ENCODE measurements at regions not wholly inside any gene's neighbourhood (a gene's known extent, or its start where the extent isn't known, plus 50 kb on each side); places are given as distances from the start of the nearest gene placed in this dataset.
"Not testable (repeated sequence)": the region's sequence is repeated elsewhere in the genome, so short reads cannot be mapped to it uniquely, and the experiment has no call there.

DNA sequence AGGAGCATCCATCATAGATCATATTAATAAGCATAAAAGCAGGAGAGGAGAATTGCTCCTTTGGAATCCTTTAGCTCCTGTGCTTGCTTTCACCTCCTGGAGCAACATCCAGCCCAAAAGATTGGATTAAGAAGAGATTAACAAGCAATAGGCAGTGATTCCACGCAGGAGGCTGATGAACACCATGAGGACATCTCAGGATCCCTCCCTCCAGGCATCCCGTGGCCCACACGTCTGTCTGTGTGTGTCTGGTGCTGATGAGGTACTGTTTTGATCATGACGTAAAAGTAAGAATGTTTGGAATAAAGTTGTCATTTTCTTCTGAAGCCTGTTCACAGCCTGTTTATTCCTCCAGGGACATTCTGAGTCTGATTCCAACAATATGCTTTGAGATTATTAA is 185.5 kb upstream of the MYLIP start:
- Mint-ChIP-seq H3K4me1 (ENCODE audit: low read depth) (no peaks in the 10 kb centered on the region), H3K27me3 (ENCODE audit: low read depth) (no peaks in the 10 kb centered on the region), H3K4me3 (ENCODE audit: low read depth) (no peak overlapping the region), H3K27ac (no peak overlapping the region), H3K9me3 (peaks cover 5% of the 10 kb centered on the region), H3K36me3 (ENCODE audit: low read depth) (no peaks in the 10 kb centered on the region)
- intact Hi-C loops (cut with micrococcal nuclease) = no loop called here
- DNase-seq (ENCODE audit: low spot score) = no peak

DNA sequence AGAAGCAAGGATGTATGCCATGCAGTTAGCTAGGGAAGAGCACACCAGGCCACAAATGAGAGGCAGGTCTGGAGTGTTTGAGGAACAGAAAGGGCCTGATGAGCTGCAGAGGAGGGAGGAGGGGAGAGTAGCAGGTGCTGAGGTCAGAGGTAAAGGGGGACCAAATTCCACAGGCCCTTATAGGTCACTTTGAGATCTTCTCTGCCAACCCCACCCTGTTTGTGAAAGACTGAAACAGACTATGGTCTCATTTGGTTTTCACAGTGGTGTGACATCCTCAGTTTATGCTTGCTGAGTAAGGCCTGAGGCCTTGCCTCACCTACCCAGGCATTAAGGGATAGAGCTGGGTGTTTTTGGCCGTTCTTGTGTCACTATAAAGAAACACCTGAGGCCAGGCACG is 187.7 kb upstream of the MYLIP start:
- Mint-ChIP-seq H3K27ac (no peak overlapping the region), H3K36me3 (ENCODE audit: low read depth) (peaks cover 3% of the 10 kb centered on the region), H3K4me1 (ENCODE audit: low read depth) (peaks cover 2% of the 10 kb centered on the region), H3K9me3 (peaks cover 9% of the 10 kb centered on the region), H3K27me3 (ENCODE audit: low read depth) (no peaks in the 10 kb centered on the region), H3K4me3 (ENCODE audit: low read depth) (no peak overlapping the region)
- no peak for DNase-seq (ENCODE audit: low spot score)
- intact Hi-C loops (cut with micrococcal nuclease) = no loop called here

DNA sequence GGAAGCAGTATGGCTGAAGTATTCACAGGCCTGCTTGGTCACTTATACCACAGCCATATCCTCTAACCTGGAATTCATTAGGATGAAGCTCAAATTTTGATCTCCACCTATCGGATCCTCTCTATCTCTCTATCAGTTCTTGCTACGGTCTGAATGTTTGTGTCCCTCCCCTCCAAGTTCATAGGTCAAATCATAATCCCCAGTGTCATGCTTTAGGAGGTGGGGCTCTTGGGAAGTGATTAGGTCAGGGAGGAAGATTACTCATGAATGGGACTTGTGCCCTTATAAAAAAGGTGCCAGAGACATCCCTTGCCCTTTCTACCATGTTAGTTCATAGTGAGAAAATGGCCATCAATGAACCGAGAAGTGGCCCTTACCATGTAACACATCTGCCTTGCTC is 190.8 kb upstream of the MYLIP start:
- peaks cover 2% of the 10 kb centered on the region for H3K4me1 Mint-ChIP-seq (ENCODE audit: low read depth)
- H3K4me3 Mint-ChIP-seq (ENCODE audit: low read depth) = no peak overlapping the region
- intact Hi-C loops (cut with micrococcal nuclease) = no loop called here
- no peak overlapping the region for H3K27ac Mint-ChIP-seq
- H3K36me3 Mint-ChIP-seq (ENCODE audit: low read depth) = peaks cover 3% of the 10 kb centered on the region
- H3K9me3 Mint-ChIP-seq = peaks cover 12% of the 10 kb centered on the region
- DNase-seq (ENCODE audit: low spot score) = no peak
- no peaks in the 10 kb centered on the region for H3K27me3 Mint-ChIP-seq (ENCODE audit: low read depth)

DNA sequence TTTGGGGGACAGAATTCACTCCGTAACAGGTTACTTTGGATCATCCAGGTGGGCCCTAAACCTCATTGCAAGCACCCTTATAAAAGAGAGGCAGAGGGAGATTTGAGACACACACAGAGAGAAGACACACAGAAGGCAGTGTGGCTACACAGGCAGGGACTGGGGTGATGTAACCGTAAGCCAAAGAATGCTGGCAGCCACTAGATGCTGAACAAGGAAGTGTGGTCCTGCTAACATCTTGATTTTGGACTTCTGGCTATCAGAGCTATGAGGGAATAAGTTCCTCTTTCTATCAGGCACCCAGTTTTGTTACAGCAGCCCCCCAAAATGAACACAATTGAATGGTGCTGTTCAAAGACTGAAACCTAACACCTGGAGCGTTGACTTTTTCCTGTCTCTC is 191.3 kb upstream of the MYLIP start:
- H3K36me3 Mint-ChIP-seq (ENCODE audit: low read depth) = peaks cover 3% of the 10 kb centered on the region
- no peak overlapping the region for H3K27ac Mint-ChIP-seq
- H3K4me3 Mint-ChIP-seq (ENCODE audit: low read depth) = no peak overlapping the region
- H3K27me3 Mint-ChIP-seq (ENCODE audit: low read depth) = no peaks in the 10 kb centered on the region
- intact Hi-C loops (cut with micrococcal nuclease) = no loop called here
- peaks cover 13% of the 10 kb centered on the region for H3K9me3 Mint-ChIP-seq
- peaks cover 2% of the 10 kb centered on the region for H3K4me1 Mint-ChIP-seq (ENCODE audit: low read depth)
- DNase-seq (ENCODE audit: low spot score) = no peak

DNA sequence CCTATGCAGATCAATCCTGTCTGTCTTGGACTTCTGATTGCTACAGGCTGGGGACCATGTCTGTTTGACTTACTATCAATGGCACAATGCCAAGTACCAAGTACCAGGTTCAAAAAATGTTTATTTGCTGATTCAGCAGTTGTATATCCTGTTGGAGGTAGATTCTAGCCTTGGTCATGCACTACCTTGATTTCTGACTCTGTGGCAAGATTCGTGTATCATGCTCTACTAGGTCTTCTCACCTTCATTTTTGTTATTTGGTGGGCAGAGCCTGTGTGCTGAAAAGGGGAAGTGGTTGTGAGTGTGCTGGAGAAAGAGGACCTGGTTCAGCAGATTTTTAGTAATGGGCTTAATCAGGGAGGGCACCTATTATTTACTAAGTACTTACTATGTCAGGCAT is 192.4 kb upstream of the MYLIP start:
- no peak overlapping the region for H3K27ac Mint-ChIP-seq
- DNase-seq (ENCODE audit: low spot score) = no peak
- intact Hi-C loops (cut with micrococcal nuclease) = no loop called here
- no peak overlapping the region for H3K4me3 Mint-ChIP-seq (ENCODE audit: low read depth)
- peaks cover 21% of the 10 kb centered on the region for H3K9me3 Mint-ChIP-seq
- peaks cover 3% of the 10 kb centered on the region for H3K36me3 Mint-ChIP-seq (ENCODE audit: low read depth)
- H3K4me1 Mint-ChIP-seq (ENCODE audit: low read depth) = peaks cover 2% of the 10 kb centered on the region
- no peaks in the 10 kb centered on the region for H3K27me3 Mint-ChIP-seq (ENCODE audit: low read depth)

DNA sequence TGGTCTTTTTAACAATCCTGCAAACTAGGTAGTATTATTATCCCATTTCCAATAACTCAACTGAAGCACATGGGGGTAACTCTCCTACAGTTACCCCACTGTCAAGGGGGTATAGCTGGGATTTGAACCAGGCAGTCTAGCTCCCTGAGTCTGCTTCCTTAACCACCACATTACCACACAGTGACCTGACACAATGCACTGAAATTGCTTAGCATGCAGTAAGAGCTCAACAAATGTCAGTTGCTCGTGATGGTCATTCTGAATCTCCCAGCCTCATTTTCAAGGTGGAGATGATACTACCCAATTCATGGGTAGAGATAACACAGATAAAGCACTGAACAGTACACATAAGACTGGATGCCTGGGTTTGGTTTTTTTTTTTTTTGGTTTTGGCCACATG is 193.2 kb upstream of the MYLIP start:
- H3K36me3 Mint-ChIP-seq (ENCODE audit: low read depth) = peaks cover 8% of the 10 kb centered on the region
- H3K4me3 Mint-ChIP-seq (ENCODE audit: low read depth) = no peak overlapping the region

DNA sequence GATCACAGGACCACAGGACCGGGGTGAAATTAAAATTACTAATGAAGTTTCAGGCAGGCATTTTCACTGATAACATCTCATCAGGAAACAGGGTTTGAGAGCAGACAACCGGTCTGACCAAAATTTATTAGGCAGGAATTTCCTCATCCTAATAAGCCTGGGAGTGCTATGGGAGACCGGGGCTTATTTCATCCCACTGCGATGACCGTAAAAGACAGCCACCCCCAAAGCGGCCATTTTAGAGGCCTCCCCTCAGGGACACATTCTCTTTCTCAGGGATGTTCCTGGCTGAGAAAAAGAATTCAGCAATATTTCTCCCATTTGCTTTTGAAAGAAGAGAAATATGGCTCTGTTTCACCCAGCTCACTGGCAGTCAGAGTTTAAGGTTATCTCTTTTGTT is 197.2 kb upstream of the MYLIP start:
- H3K27me3 Mint-ChIP-seq (ENCODE audit: low read depth); H3K4me1 Mint-ChIP-seq (ENCODE audit: low read depth); H3K4me3 Mint-ChIP-seq (ENCODE audit: low read depth); intact Hi-C loops (cut with micrococcal nuclease); DNase-seq (ENCODE audit: low spot score); H3K27ac Mint-ChIP-seq: not testable (repeated sequence)
- Mint-ChIP-seq H3K36me3 (ENCODE audit: low read depth) (peaks cover 12% of the 10 kb centered on the region), H3K9me3 (peaks cover 37% of the 10 kb centered on the region)

More for the DNA sequence above, 193.2 kb upstream of the MYLIP start:
- intact Hi-C loops (cut with micrococcal nuclease) = no loop called here
- Mint-ChIP-seq H3K9me3 (peaks cover 29% of the 10 kb centered on the region), H3K27ac (no peak overlapping the region), H3K27me3 (ENCODE audit: low read depth) (no peaks in the 10 kb centered on the region), H3K4me1 (ENCODE audit: low read depth) (peaks cover 2% of the 10 kb centered on the region)
- no peak for DNase-seq (ENCODE audit: low spot score)

DNA sequence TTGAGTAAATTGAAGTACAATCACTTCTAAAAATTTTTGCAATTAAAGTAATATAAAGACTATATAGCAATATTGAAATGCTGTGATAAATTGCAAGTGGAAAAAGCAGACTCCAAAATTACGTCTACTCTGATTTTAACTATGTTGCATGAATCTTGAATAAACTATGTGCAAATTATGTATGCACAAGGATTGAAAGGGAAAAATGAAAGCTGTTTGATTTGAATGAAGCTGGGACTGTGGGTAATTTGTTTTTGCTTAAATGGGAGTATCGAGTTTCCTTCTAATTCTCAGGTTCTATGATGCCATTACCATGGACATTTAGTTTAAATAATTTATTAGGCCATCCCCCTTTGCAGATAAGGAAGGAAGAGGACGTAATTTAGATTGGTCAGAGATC is 198.7 kb upstream of the MYLIP start:
- Mint-ChIP-seq H3K36me3 (ENCODE audit: low read depth) (peaks cover 12% of the 10 kb centered on the region), H3K4me1 (ENCODE audit: low read depth) (no peaks in the 10 kb centered on the region), H3K27me3 (ENCODE audit: low read depth) (no peaks in the 10 kb centered on the region), H3K9me3 (peaks cover 45% of the 10 kb centered on the region), H3K27ac (no peak overlapping the region), H3K4me3 (ENCODE audit: low read depth) (no peak overlapping the region)
- intact Hi-C loops (cut with micrococcal nuclease) = no loop called here
- DNase-seq (ENCODE audit: low spot score) = no peak

DNA sequence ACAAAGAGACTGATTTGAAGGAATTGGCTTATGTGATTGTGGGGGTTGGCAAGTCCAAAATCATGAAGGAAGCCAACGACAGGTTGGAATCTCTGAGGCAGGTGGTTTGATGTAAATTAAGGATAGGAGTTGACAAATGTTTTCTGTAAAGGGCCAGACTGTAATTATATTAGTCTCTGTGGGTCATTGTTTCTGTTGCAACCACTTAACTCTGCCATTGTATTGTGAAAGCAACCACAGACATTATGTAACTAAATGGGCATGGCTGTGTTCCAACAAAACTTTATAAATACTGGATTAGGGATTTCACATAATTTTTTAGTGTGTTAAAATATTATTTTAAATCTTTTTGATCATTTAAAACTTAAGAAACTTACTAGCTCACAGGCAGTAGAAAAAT is 199.2 kb upstream of the MYLIP start:
- H3K36me3 Mint-ChIP-seq (ENCODE audit: low read depth) = peaks cover 12% of the 10 kb centered on the region
- no peaks in the 10 kb centered on the region for H3K27me3 Mint-ChIP-seq (ENCODE audit: low read depth)
- DNase-seq (ENCODE audit: low spot score) = no peak
- H3K9me3 Mint-ChIP-seq = peaks cover 47% of the 10 kb centered on the region
- H3K4me1 Mint-ChIP-seq (ENCODE audit: low read depth) = no peaks in the 10 kb centered on the region
- H3K4me3 Mint-ChIP-seq (ENCODE audit: low read depth) = no peak overlapping the region
- intact Hi-C loops (cut with micrococcal nuclease) = no loop called here
- H3K27ac Mint-ChIP-seq = no peak overlapping the region

DNA sequence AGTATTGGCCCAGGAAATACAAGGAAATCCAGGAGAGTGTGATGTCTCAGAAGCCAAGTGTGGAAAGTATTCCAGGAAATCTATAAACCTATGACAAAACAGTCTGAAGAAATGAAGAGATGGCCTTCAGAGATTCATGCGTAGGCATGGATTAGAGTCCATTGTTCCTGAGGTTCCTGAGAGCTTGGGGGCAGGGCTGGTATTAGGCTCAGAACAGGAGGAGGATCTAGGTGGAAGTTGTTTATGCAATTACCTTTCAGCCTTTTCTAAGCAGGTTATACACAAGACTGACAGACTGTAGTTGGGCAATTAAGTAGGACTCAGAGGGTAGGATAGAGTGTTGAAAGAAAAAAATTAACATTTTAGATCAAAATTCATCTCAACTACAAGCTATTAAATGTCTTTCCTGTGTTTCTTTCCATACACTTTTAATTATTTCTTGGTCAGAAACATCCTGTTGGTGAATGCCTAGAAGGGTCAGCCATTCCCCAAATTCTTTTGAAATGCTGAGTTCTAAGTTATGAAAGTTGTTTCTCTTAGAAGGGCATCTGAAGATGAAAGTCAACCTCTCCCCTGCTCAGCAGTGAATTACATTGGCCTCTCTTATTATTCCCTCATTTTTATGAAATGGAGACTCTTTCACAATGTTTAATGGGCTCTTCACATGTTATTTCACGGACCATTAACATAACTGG is 201.2 kb upstream of the MYLIP start:
- Mint-ChIP-seq H3K36me3 (ENCODE audit: low read depth) (peaks cover 15% of the 10 kb centered on the region), H3K9me3 (peaks cover 48% of the 10 kb centered on the region), H3K4me1 (ENCODE audit: low read depth) (no peaks in the 10 kb centered on the region), H3K4me3 (ENCODE audit: low read depth) (no peak overlapping the region), H3K27me3 (ENCODE audit: low read depth) (no peaks in the 10 kb centered on the region), H3K27ac (no peak overlapping the region)
- no peak for DNase-seq (ENCODE audit: low spot score)
- intact Hi-C loops (cut with micrococcal nuclease) = no loop called here

DNA sequence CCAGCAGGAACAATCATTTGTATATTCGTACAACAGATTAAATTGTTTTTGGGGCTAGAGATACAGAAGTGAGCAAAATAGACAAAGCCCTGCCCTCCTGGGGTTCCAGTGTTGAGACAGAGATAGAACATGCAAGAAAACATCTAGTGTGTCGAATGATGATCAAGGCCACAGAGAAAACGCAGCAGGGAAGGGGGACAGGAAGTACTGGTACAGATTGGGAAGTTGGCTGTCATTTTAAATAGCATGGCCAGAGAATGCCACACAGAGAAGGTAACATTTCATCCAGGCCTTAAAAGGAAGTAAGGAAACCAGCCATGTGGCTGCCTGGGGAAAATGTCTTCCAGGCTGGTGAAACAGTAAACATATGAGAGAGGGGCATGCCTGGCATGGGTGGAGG is 202.6 kb upstream of the MYLIP start:
- Mint-ChIP-seq H3K36me3 (ENCODE audit: low read depth) (peaks cover 13% of the 10 kb centered on the region), H3K27me3 (ENCODE audit: low read depth) (no peaks in the 10 kb centered on the region), H3K4me1 (ENCODE audit: low read depth) (no peaks in the 10 kb centered on the region), H3K4me3 (ENCODE audit: low read depth) (no peak overlapping the region), H3K27ac (no peak overlapping the region), H3K9me3 (peaks cover 37% of the 10 kb centered on the region)
- intact Hi-C loops (cut with micrococcal nuclease) = no loop called here
- no peak for DNase-seq (ENCODE audit: low spot score)

DNA sequence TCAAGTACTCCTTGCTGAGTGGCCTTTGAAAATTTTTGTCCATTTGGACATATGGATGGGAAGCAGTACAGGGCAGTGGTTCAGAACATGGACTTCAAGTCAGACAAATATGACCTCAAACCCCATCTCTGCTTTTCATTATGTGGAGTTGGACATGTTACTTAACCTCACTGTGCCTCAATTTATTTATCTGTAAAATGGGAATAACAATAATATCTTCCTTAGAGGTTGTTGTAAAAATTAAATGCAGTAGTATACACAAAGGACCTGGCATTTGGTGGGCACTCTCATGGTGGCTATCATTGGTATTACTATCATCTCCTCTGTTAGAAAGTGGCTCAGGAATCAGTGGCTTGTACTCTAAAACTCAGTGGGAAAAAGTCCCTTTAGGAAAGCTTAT is 204.0 kb upstream of the MYLIP start:
- Mint-ChIP-seq H3K4me1 (ENCODE audit: low read depth) (no peaks in the 10 kb centered on the region), H3K27me3 (ENCODE audit: low read depth) (no peaks in the 10 kb centered on the region), H3K4me3 (ENCODE audit: low read depth) (no peak overlapping the region), H3K27ac (no peak overlapping the region), H3K9me3 (peaks cover 27% of the 10 kb centered on the region), H3K36me3 (ENCODE audit: low read depth) (peaks cover 7% of the 10 kb centered on the region)
- DNase-seq (ENCODE audit: low spot score) = no peak
- intact Hi-C loops (cut with micrococcal nuclease) = no loop called here

DNA sequence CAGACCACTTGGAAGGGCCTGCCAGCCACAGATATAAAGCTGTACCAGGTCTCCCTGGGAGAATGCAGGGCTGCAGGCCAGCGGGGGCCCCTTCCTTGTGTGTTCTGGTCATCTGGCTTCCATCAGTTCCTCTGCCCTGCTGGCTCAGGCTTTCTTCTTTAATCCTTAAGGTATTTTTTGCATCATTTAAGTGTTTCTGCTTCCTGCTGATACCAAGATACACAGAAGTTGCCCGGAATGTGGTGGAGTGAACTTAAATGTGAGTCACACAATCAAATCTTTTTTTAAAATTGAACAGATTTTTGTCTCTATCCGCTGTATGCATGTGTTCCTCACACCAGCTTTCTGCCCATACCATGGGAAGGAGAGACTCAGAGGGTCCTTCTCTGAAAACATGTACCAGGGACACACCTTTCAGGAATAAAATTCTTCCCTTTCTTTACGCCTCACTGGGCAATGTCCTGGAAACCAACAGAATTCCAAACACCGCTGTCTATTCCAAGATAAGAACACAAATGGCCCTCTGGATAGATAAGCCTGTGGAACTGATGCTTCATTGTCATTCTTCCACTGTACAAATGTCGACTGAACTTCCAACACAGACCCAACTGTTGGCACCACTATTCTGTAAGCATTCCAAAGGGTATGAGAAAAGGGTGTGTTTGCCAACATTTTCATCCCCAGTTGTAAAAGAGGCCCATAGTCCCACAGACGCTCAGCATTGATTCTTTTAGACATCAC is 206.2 kb upstream of the MYLIP start:
- H3K27ac Mint-ChIP-seq = no peak overlapping the region
- peaks cover 6% of the 10 kb centered on the region for H3K4me1 Mint-ChIP-seq (ENCODE audit: low read depth)
- no peak for DNase-seq (ENCODE audit: low spot score)
- intact Hi-C loops (cut with micrococcal nuclease) = no loop called here
- no peaks in the 10 kb centered on the region for H3K27me3 Mint-ChIP-seq (ENCODE audit: low read depth)
- H3K4me3 Mint-ChIP-seq (ENCODE audit: low read depth) = no peak overlapping the region
- peaks cover 14% of the 10 kb centered on the region for H3K9me3 Mint-ChIP-seq
- peaks cover 3% of the 10 kb centered on the region for H3K36me3 Mint-ChIP-seq (ENCODE audit: low read depth)

All from activated T-helper 2 cell treated with anti-CD3 and anti-CD28 coated beads, Interferon-gamma antibody, Interleukin-2, Interleukin-4, amounts not matched to agents 10 μg/mL and 5 μg/mL and 100 μg/mL, durations not matched to agents 14 hours and 24 hours and 36 hours (primary cell).